ENCODE measurements at regions not wholly inside any gene's neighbourhood (a gene's known extent, or its start where the extent isn't known, plus 50 kb on each side); places are given as distances from the start of the nearest gene placed in this dataset.

DNA sequence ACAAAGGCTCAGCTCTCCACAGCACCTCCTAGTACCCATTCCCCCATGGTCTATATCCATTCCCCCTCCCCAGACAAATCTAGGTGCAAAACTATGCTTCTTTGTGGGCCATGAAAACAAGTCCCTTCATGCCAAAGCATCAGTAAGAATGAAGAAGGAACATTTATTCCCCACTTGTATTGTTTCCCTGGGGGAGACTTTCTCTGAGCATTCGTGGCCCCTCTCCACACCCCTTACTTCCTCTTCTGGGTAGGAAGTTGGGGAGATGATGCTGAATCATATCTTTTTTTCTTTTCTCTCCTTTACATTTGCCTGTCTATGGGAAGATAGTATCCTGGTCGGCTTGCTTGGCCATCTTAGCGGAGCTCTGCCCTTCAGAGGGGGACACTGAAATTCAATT, 246.8 kb downstream of the NSG2 start:
- no peak for DNase-seq
- Histone ChIP-seq H3K27me3 (no peaks in the 10 kb centered on the region), H3K36me3 (no peaks in the 10 kb centered on the region), H3K9me3 (peaks cover 0 to 7% (median 0%) of the 10 kb centered on the region in 3 donors), H3K4me1 (no peaks in the 10 kb centered on the region), H3K27ac (no peak overlapping the region), H3K4me3 (no peak overlapping the region)
- 73 to 75% methylated on average over 3 of the region's 3 CpGs for WGBS, 2 donors
- TF ChIP-seq POLR2A (IDR thresholded peaks at IDR 0.05): no peak
- intact Hi-C loops (cut with DNase I): no loop called here

DNA sequence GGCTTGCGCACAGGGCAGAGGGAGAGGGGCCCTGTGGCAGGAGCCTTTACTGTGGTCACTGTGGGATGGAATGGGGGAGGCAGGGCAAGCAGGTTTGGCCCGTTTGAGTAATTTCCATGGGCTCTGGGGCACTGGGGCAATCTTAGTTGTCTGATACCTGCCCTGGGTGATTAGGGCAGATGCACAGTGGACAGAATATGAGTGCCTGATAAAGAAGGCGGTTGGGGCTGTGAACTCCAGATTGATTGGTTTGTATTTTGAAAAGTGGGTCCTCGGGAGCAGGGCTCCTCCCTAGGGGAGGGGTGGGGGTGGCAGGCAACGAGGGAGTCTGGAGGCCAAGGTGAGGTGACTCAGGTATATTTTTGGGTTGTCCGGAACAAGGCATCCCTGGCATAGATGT, 247.5 kb downstream of the NSG2 start:
- no peaks in the 10 kb centered on the region for H3K4me1 ChIP-seq
- DNase-seq: no peak
- intact Hi-C loops (cut with DNase I): no loop called here
- no peak overlapping the region for H3K4me3 ChIP-seq
- H3K36me3 ChIP-seq: no peaks in the 10 kb centered on the region
- H3K27me3 ChIP-seq: no peaks in the 10 kb centered on the region
- H3K27ac ChIP-seq: no peak overlapping the region
- H3K9me3 ChIP-seq: peaks cover 0 to 7% (median 0%) of the 10 kb centered on the region in 3 donors
- TF ChIP-seq, protein P1, sequence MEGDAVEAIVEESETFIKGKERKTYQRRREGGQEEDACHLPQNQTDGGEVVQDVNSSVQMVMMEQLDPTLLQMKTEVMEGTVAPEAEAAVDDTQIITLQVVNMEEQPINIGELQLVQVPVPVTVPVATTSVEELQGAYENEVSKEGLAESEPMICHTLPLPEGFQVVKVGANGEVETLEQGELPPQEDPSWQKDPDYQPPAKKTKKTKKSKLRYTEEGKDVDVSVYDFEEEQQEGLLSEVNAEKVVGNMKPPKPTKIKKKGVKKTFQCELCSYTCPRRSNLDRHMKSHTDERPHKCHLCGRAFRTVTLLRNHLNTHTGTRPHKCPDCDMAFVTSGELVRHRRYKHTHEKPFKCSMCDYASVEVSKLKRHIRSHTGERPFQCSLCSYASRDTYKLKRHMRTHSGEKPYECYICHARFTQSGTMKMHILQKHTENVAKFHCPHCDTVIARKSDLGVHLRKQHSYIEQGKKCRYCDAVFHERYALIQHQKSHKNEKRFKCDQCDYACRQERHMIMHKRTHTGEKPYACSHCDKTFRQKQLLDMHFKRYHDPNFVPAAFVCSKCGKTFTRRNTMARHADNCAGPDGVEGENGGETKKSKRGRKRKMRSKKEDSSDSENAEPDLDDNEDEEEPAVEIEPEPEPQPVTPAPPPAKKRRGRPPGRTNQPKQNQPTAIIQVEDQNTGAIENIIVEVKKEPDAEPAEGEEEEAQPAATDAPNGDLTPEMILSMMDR (IDR thresholded peaks at IDR 0.05): no peak
- TF ChIP-seq POLR2A (IDR thresholded peaks at IDR 0.05): no peak
- WGBS, 2 donors: 40 to 45% methylated on average over 5 to 6 of the region's 6 CpGs

DNA sequence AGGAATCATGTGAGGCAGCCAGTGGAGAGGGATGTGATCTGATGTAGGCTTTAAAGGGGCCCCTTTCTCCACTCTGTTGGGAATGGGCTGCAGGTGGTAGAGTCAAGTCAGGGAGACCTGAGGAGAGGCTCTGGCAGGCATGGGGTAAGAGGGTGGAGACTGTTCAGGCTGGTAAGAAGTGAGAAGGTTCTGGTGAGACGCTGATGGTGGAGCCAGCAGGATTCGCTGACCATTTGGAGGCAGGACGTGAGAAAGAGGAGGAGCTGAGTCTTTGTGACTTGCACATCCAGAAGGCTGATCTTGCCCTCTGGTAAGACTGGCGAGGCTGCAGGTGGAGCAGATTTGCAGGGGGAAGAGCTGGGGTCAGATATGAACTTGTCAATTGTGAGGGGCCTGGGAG, 248.0 kb downstream of the NSG2 start:
- WGBS, 2 donors: 47 to 62% methylated on average over 4 of the region's 4 CpGs
- Histone ChIP-seq H3K36me3 (no peaks in the 10 kb centered on the region), H3K27ac (no peak overlapping the region), H3K4me3 (no peak overlapping the region), H3K27me3 (no peaks in the 10 kb centered on the region), H3K4me1 (no peaks in the 10 kb centered on the region), H3K9me3 (peaks cover 0 to 7% (median 0%) of the 10 kb centered on the region in 3 donors)
- DNase-seq: no peak
- TF ChIP-seq, protein P1 (IDR thresholded peaks at IDR 0.05): no peak
- no peak for TF ChIP-seq POLR2A (IDR thresholded peaks at IDR 0.05)
- intact Hi-C loops (cut with DNase I): no loop called here

DNA sequence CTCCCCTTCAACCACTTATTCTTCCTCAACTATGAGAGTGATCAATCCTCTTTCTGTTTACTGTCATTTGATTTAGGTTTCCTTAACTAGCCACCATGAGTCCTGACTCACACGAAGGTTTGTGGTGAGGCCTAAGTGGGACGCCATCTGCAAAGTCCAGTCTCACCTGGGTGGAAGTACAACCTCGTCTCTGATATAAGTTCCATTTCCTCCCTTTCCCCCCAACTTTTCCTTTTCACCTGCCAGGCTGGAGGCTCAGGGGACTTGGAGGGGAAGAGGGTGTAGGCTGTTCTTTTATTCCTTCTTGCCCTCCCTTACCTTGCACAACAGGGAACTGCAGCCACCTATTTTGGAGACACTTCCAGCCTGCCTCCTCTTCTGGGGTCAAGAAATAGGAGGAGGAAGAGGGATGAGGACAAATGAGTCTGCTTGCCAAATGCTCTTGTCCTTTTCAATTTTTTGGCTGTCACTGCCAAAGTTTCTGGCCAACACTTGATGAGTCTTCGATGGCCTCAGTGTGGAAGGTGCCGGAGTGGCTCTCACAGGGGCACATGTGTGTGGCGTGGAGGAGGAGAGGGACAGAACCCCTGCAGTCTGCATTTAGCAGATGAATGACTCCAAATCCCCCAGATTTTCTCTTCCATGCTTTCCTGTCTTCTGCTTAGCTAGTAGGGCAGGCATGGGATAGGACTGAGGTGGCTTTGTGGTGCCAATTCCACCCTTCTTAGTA, 249.6 kb downstream of the NSG2 start:
- peaks cover 0 to 4% (median 0%) of the 10 kb centered on the region in 4 donors for H3K27me3 ChIP-seq
- no peak overlapping the region for H3K4me3 ChIP-seq
- TF ChIP-seq POLR2A (IDR thresholded peaks at IDR 0.05): no peak
- TF ChIP-seq, protein P1 (IDR thresholded peaks at IDR 0.05): no peak
- peaks cover 0 to 2% (median 0%) of the 10 kb centered on the region in 3 donors for H3K9me3 ChIP-seq
- no peak for DNase-seq
- no peaks in the 10 kb centered on the region for H3K36me3 ChIP-seq
- WGBS, 2 donors: 47 to 70% methylated on average over 6 of the region's 6 CpGs
- H3K27ac ChIP-seq: no peak overlapping the region
- no peaks in the 10 kb centered on the region for H3K4me1 ChIP-seq
- intact Hi-C loops (cut with DNase I): no loop called here

DNA sequence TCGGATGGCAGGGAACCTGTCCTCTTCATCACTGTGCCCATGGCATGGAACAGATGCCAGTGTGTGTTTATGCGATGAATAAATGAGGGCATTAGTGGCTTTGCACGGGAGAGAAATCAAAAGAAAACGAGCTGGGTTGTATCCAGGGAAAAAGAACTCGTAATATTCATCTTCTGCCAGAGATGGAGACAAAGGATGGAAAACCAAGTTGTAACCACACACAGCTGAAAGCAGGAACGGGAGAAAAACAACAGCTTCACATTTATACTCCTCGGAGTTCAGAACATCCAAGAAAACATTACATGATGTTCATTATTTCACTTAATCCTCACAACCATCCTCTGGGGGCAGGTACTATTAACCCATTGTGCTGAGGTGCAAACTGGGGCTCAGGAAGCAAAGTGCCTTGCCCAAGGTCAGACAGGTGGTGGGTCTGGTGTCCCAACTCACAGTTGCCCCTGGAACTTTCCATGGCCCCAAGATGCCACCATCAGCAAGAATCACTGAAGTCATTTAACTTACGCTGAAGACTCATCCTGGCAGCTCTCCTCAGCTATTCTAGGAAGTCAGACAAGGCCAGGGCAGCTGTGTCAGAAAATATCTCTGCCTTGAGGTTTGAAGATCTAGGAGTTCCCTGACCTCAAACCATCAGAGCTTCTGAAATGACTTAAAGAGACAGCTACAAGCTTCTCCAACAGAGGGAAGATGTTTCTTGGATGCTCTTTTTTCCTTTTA, 250.4 kb downstream of the NSG2 start:
- Histone ChIP-seq H3K9me3 (no peaks in the 10 kb centered on the region), H3K27ac (no peak overlapping the region), H3K36me3 (no peaks in the 10 kb centered on the region), H3K4me1 (no peaks in the 10 kb centered on the region), H3K27me3 (peaks cover 0 to 8% (median 0%) of the 10 kb centered on the region in 4 donors), H3K4me3 (no peak overlapping the region)
- no peak for TF ChIP-seq POLR2A (IDR thresholded peaks at IDR 0.05)
- TF ChIP-seq, protein P1 (IDR thresholded peaks at IDR 0.05): no peak
- 54 to 57% methylated on average over 7 of the region's 8 CpGs for WGBS, 2 donors
- no peak for DNase-seq
- intact Hi-C loops (cut with DNase I): no loop called here
